Raji (cell line): ENCODE measurements at regions not wholly inside any gene's neighbourhood (a gene's known extent, or its start where the extent isn't known, plus 50 kb on each side); places are given as distances from the start of the nearest gene placed in this dataset.

Source experiments
- POLR2A ChIP-seq: IDR thresholded peaks from 2 replicates; pipeline ENCODE4 v1.6.1; 2011; ENCODE audit warnings: low read depth, low read length, control low read depth; ENCODE audit not compliant: insufficient read depth

- TF ChIP-seq POLR2A = no peak
These were observed 466.5 kb upstream of the ARID1B start for GRCh38 chr6:156310701-156311100.

- TF ChIP-seq POLR2A = no peak
These were observed 468.2 kb upstream of the ARID1B start for GRCh38 chr6:156309017-156309416.

GRCh38 chr6:156308604-156309003 is 468.6 kb upstream of the ARID1B start:
- TF ChIP-seq POLR2A = no peak

GRCh38 chr6:156306531-156306930 is 470.6 kb upstream of the ARID1B start:
- TF ChIP-seq POLR2A = no peak

- TF ChIP-seq POLR2A = no peak
These were observed 494.1 kb upstream of the ARID1B start for GRCh38 chr6:156283091-156283490.

GRCh38 chr6:156282087-156282486 is 495.1 kb upstream of the ARID1B start:
- TF ChIP-seq POLR2A = no peak

GRCh38 chr6:156281266-156281665 is 495.9 kb upstream of the ARID1B start:
- TF ChIP-seq POLR2A = no peak

GRCh38 chr6:156280065-156280464 is 497.1 kb upstream of the ARID1B start:
- TF ChIP-seq POLR2A = no peak

- no peak for TF ChIP-seq POLR2A
These were observed 497.8 kb upstream of the ARID1B start for GRCh38 chr6:156279261-156279969.

- no peak for TF ChIP-seq POLR2A
These were observed 504.0 kb upstream of the ARID1B start for GRCh38 chr6:156273065-156273711.

- no peak for TF ChIP-seq POLR2A
These were observed 507.3 kb upstream of the ARID1B start for GRCh38 chr6:156269751-156270369.

GRCh38 chr6:156268849-156269248 is 508.3 kb upstream of the ARID1B start:
- TF ChIP-seq POLR2A = no peak

GRCh38 chr6:156262014-156262413 is 515.2 kb upstream of the ARID1B start:
- TF ChIP-seq POLR2A = no peak

- TF ChIP-seq POLR2A = no peak
These were observed 516.4 kb upstream of the ARID1B start for GRCh38 chr6:156260815-156261214.

- no peak for TF ChIP-seq POLR2A
These were observed 518.2 kb upstream of the ARID1B start for GRCh38 chr6:156258981-156259380.

GRCh38 chr6:156256161-156256560 is 521.0 kb upstream of the ARID1B start:
- TF ChIP-seq POLR2A = no peak

- no peak for TF ChIP-seq POLR2A
These were observed 522.9 kb upstream of the ARID1B start for GRCh38 chr6:156254240-156254639.

GRCh38 chr6:156250593-156250992 is 526.6 kb upstream of the ARID1B start:
- no peak for TF ChIP-seq POLR2A
